WTC11 (cell line): ENCODE measurements at regions not wholly inside any gene's neighbourhood (a gene's known extent, or its start where the extent isn't known, plus 50 kb on each side); places are given as distances from the start of the nearest gene placed in this dataset.

Experiments used
- ATAC-seq: fragments of 200-7000 bp; cut with Tn5 transposase; 2 replicates; pipeline ENCODE4 v1.10.0; 2021; ENCODE audit warnings: mild to moderate bottlenecking, moderate library complexity
- CTCF ChIA-PET: fragments of 300-600 bp; sonication (Branson Sonifier 250); formaldehyde crosslinking; loops from one replicate; lab custom pipeline; 2021; ENCODE audit warnings: antibody characterized with exemption; lab: Charles Lee
- POLR2A ChIA-PET: fragments of 350-600 bp; sonication (Branson Sonifier 250); formaldehyde crosslinking; loops from one replicate; lab custom pipeline; 2021; ENCODE audit warnings: antibody characterized with exemption; lab: Charles Lee
- DNase-seq: peaks from one replicate; pipeline ENCODE4 v3.0.0; 2021; ENCODE audit warnings: low spot score
- H3K27ac Mint-ChIP-seq: 2 replicates; pipeline ENCODE4 v1.8.0; 2021; ENCODE audit warnings: mixed read lengths
- H3K27me3 Mint-ChIP-seq: 2 replicates; pipeline ENCODE4 v1.8.0; 2021; ENCODE audit warnings: low read depth, mild to moderate bottlenecking, moderate library complexity, mixed read lengths
- H3K36me3 Mint-ChIP-seq: 2 replicates; pipeline ENCODE4 v1.8.0; 2021; ENCODE audit warnings: mixed read lengths
- H3K4me1 Mint-ChIP-seq: 2 replicates; pipeline ENCODE4 v1.8.0; 2022; ENCODE audit warnings: mixed read lengths
- H3K4me3 Mint-ChIP-seq: 2 replicates; pipeline ENCODE4 v1.8.0; 2021; ENCODE audit warnings: mild to moderate bottlenecking, moderate library complexity, mixed read lengths
- H3K9me3 Mint-ChIP-seq: 2 replicates; pipeline ENCODE4 v1.8.0; 2021; ENCODE audit warnings: mixed read lengths
- CREB1 ChIP-seq: sonication (generic); formaldehyde crosslinking; IDR thresholded peaks from 2 replicates; pipeline ENCODE4 v1.8.0; 2023; ENCODE audit warnings: mild to moderate bottlenecking, missing genetic modification reagents
- FOXP1 ChIP-seq: sonication (generic); formaldehyde crosslinking; IDR thresholded peaks from 2 replicates; pipeline ENCODE4 v1.8.0; 2022; ENCODE audit warnings: missing genetic modification reagents, mild to moderate bottlenecking, moderate library complexity, borderline replicate concordance
- GABPB1 ChIP-seq: sonication (generic); formaldehyde crosslinking; IDR thresholded peaks from 2 replicates; pipeline ENCODE4 v1.8.1; 2023; ENCODE audit warnings: mild to moderate bottlenecking, missing genetic modification reagents
- GTF2I ChIP-seq: fragments of 250-450 bp; sonication (Bioruptor Pico); conservative IDR thresholded peaks from 2 replicates; pipeline ENCODE4 v1.4.0; 2021; ENCODE audit warnings: mild to moderate bottlenecking
- MXD4 ChIP-seq: fragments of 250-450 bp; sonication (Bioruptor Pico); IDR thresholded peaks from 2 replicates; pipeline ENCODE4 v1.8.0; 2021; ENCODE audit warnings: mild to moderate bottlenecking, moderate library complexity, borderline replicate concordance
- NFYB ChIP-seq: sonication (generic); formaldehyde crosslinking; conservative IDR thresholded peaks from 2 replicates; pipeline ENCODE4 v1.8.0; 2022; ENCODE audit warnings: low read depth, missing genetic modification reagents
- NR1H2 ChIP-seq: sonication (generic); formaldehyde crosslinking; IDR thresholded peaks from 2 replicates; pipeline ENCODE4 v1.9.0; 2021; ENCODE audit warnings: mild to moderate bottlenecking, moderate library complexity, missing genetic modification reagents
- SMAD4 ChIP-seq: sonication (generic); formaldehyde crosslinking; IDR thresholded peaks from 2 replicates; pipeline ENCODE4 v1.8.0; 2022; ENCODE audit warnings: mild to moderate bottlenecking, missing genetic modification reagents
- ZBTB21 ChIP-seq: sonication (generic); formaldehyde crosslinking; IDR thresholded peaks from 2 replicates; pipeline ENCODE4 v1.8.1; 2023; ENCODE audit warnings: mild to moderate bottlenecking, missing genetic modification reagents, borderline replicate concordance
- ZNF138 ChIP-seq: sonication (generic); formaldehyde crosslinking; conservative IDR thresholded peaks from 2 replicates; pipeline ENCODE4 v1.8.1; 2022; ENCODE audit warnings: mild to moderate bottlenecking, moderate library complexity, missing genetic modification reagents
- ZNF281 ChIP-seq: sonication (generic); formaldehyde crosslinking; IDR thresholded peaks from 2 replicates; pipeline ENCODE4 v1.8.0; 2023; ENCODE audit warnings: mild to moderate bottlenecking, missing genetic modification reagents
- ZNF532 ChIP-seq: fragments of 250-450 bp; sonication (Bioruptor Pico); IDR thresholded peaks from 2 replicates; pipeline ENCODE4 v1.9.0; 2021; ENCODE audit warnings: mild to moderate bottlenecking, borderline replicate concordance
- TF ChIP-seq, protein P1 (sequence below): fragments of 250-450 bp; sonication (Bioruptor Pico); IDR thresholded peaks from 2 replicates; pipeline ENCODE4 v1.8.0; 2021; ENCODE audit warnings: mild to moderate bottlenecking

GRCh38 chr1:178620584-178621475 is 104.2 kb upstream of the RALGPS2 start:
- DNase-seq: no peak
- Mint-ChIP-seq H3K4me3 (no peak overlapping the region), H3K4me1 (peaks cover 3% of the 10 kb centered on the region; the same call in 1 of the 2 replicates), H3K27ac (no peak overlapping the region), H3K27me3 (no peaks in the 10 kb centered on the region), H3K36me3 (0 out of 2 replicates have a peak, but pooled peaks cover 3% of the 10 kb centered on the region), H3K9me3 (peaks cover 10% of the 10 kb centered on the region)
- ChIA-PET POLR2A (no interaction called here), CTCF (no interaction called here)
- ATAC-seq: no peak
- TF ChIP-seq GABPB1 (CRISPR knock-in tag) (0 out of 2 replicates have a peak, but pooled peaks have one; percentile 35), NFYB (CRISPR knock-in tag) (no peak)

- ATAC-seq (no peak), DNase-seq (no peak)
- POLR2A ChIA-PET: no interaction called here
- peaks cover 10% of the 10 kb centered on the region for H3K9me3 Mint-ChIP-seq
- H3K27me3 Mint-ChIP-seq: no peaks in the 10 kb centered on the region
- TF ChIP-seq NR1H2 (CRISPR knock-in tag) (no peak), ZNF138 (CRISPR knock-in tag) (no peak), MXD4 (CRISPR knock-in tag) (no peak), ZNF532 (no peak), ZNF281 (CRISPR knock-in tag) (no peak)
- CTCF ChIA-PET: no interaction called here
- no peak overlapping the region for H3K27ac Mint-ChIP-seq
- H3K4me3 Mint-ChIP-seq: no peak overlapping the region
- peaks cover 2% of the 10 kb centered on the region; the same call in 1 of the 2 replicates for H3K4me1 Mint-ChIP-seq
- 0 out of 2 replicates have a peak, but pooled peaks cover 3% of the 10 kb centered on the region for H3K36me3 Mint-ChIP-seq
These were observed 103.2 kb upstream of the RALGPS2 start for GRCh38 chr1:178621822-178622221.

- CTCF ChIA-PET: interaction anchor here (1.5 kb wide), 1 partner anchor 53 kb away, joined by 3 read pairs; no protein-coding TSS in a partner anchor
- Mint-ChIP-seq H3K36me3 (no peaks in the 10 kb centered on the region), H3K27me3 (no peaks in the 10 kb centered on the region), H3K27ac (no peak overlapping the region), H3K4me3 (no peak overlapping the region), H3K9me3 (peaks cover 5% of the 10 kb centered on the region), H3K4me1 (peaks cover 9% of the 10 kb centered on the region)
- DNase-seq: no peak
- no peak for ATAC-seq
- POLR2A ChIA-PET: no interaction called here
- TF ChIP-seq SMAD4 (CRISPR knock-in tag) (no peak), ZNF532 (no peak), ZNF281 (CRISPR knock-in tag) (no peak), CREB1 (CRISPR knock-in tag) (no peak), ZBTB21 (CRISPR knock-in tag) (no peak), GTF2I (CRISPR knock-in tag) (no peak), FOXP1 (no peak)
- TF ChIP-seq, protein P1, sequence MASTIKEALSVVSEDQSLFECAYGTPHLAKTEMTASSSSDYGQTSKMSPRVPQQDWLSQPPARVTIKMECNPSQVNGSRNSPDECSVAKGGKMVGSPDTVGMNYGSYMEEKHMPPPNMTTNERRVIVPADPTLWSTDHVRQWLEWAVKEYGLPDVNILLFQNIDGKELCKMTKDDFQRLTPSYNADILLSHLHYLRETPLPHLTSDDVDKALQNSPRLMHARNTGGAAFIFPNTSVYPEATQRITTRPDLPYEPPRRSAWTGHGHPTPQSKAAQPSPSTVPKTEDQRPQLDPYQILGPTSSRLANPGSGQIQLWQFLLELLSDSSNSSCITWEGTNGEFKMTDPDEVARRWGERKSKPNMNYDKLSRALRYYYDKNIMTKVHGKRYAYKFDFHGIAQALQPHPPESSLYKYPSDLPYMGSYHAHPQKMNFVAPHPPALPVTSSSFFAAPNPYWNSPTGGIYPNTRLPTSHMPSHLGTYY: no peak
These were observed 99.3 kb upstream of the RALGPS2 start for GRCh38 chr1:178625695-178626094.
